DOHH2 (cell line): ENCODE measurements at regions not wholly inside any gene's neighbourhood (a gene's known extent, or its start where the extent isn't known, plus 50 kb on each side); places are given as distances from the start of the nearest gene placed in this dataset.
"Not testable (repeated sequence)": the region's sequence is repeated elsewhere in the genome, so short reads cannot be mapped to it uniquely, and the experiment has no call there.

Experiments
- H3F3A ChIP-seq: fragments of 200-600 bp; sonication (generic), shearing (Covaris generic); 2 replicates; pipeline ENCODE4 v1.6.0; 2016; ENCODE audit warnings: antibody characterized with exemption, mild to moderate bottlenecking; ENCODE audit not compliant: control insufficient read depth, insufficient read depth
- H3K27ac ChIP-seq: fragments of 200-600 bp; sonication (generic); 2 replicates; pipeline ENCODE4 v1.5.1; 2014; ENCODE audit warnings: low read depth, mild to moderate bottlenecking, low read length, moderate library complexity
- H3K27me3 ChIP-seq: fragments of 200-600 bp; sonication (generic); 2 replicates; pipeline ENCODE4 v1.6.1; 2014; ENCODE audit warnings: mild to moderate bottlenecking, low read length, mixed read lengths; ENCODE audit not compliant: control insufficient read depth
- H3K36me3 ChIP-seq: fragments of 200-600 bp; sonication (generic); 2 replicates; pipeline ENCODE4 v1.6.1; 2014; ENCODE audit warnings: mild to moderate bottlenecking, low read length, moderate library complexity, mixed read lengths; ENCODE audit not compliant: control insufficient read depth
- H3K4me1 ChIP-seq: fragments of 200-600 bp; sonication (generic); 2 replicates; pipeline ENCODE4 v1.6.1; 2014; ENCODE audit warnings: mild to moderate bottlenecking, low read length, mixed read lengths; ENCODE audit not compliant: control insufficient read depth
- H3K4me2 ChIP-seq: fragments of 200-600 bp; sonication (generic); 2 replicates; pipeline ENCODE4 v1.6.0; 2014; ENCODE audit warnings: mild to moderate bottlenecking, low read length, moderate library complexity
- H3K4me3 ChIP-seq: fragments of 200-600 bp; sonication (generic); 2 replicates; pipeline ENCODE4 v1.5.1; 2014; ENCODE audit warnings: mild to moderate bottlenecking, low read length, mixed read lengths
- H3K79me2 ChIP-seq: fragments of 200-600 bp; sonication (generic); 2 replicates; pipeline ENCODE4 v1.6.1; 2014; ENCODE audit warnings: mild to moderate bottlenecking, low read length, mixed read lengths; ENCODE audit not compliant: control insufficient read depth
- H3K9me2 ChIP-seq: fragments of 200-600 bp; sonication (generic); replicated peaks from 2 replicates; pipeline ENCODE4 v1.6.1; 2014; ENCODE audit warnings: mild to moderate bottlenecking, low read length, mixed read lengths; ENCODE audit not compliant: control insufficient read depth
- H3K9me3 ChIP-seq: fragments of 200-600 bp; sonication (generic); 2 replicates; pipeline ENCODE4 v1.6.1; 2014; ENCODE audit warnings: antibody characterized with exemption, low read length, mixed read lengths; ENCODE audit not compliant: control insufficient read depth, insufficient read depth
- H4K20me1 ChIP-seq: fragments of 200-600 bp; sonication (generic); 2 replicates; pipeline ENCODE4 v1.6.0; 2014; ENCODE audit warnings: low read depth, mild to moderate bottlenecking, antibody characterized with exemption, low read length, moderate library complexity; ENCODE audit not compliant: control insufficient read depth, insufficient read depth
- CTCF ChIP-seq: fragments of 200-600 bp; sonication (generic); IDR thresholded peaks from one replicate; pipeline ENCODE4 v1.5.1; 2014; ENCODE audit warnings: antibody characterized with exemption, mild to moderate bottlenecking, low read depth, low read length; ENCODE audit not compliant: poor library complexity, severe bottlenecking
- EZH2phosphoT487 ChIP-seq: fragments of 200-600 bp; sonication (generic); IDR thresholded peaks from 2 replicates; pipeline ENCODE4 v1.6.1; 2017; ENCODE audit warnings: borderline replicate concordance, mild to moderate bottlenecking, antibody characterized with exemption, low read length, moderate library complexity, mixed read lengths

DNA sequence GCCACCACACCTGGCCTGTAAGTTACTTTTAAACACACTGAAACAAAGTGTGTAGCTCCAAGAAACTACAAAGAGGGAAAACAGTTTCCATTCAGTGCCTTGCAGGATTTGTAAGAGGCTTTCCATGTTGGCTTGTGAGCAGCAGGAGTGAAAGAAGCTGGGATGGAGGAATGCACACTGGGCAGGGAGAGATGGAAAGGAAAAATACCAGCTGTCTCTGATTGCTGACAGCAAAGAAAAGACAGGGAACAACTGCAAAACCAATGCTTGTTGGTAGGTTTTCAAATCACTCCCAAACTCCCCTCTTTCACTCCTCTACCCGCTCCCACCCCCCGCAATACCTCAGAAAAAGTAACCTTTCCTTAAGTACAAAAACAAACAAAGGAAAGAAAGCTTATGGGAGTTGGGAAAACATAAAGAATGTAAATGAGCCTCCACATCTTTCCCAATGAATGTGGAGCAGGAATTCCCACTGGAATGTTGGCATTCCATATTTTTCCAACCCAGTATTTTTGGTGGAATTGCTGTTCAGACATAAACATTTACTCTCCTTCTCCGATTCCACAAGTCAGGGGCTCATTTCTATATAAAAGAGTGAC, 166.1 kb downstream of the THBS2 start:
- no peaks in the 10 kb centered on the region for H3K27me3 ChIP-seq
- H3K4me2 ChIP-seq = no peak overlapping the region
- no peak overlapping the region for H3K27ac ChIP-seq
- H3K4me3 ChIP-seq = no peak overlapping the region
- TF ChIP-seq EZH2phosphoT487 (no peak), CTCF (no peak)
- no peaks in the 10 kb centered on the region for H3K36me3 ChIP-seq
- peaks cover 21% of the 10 kb centered on the region; the same call in 1 of the 2 replicates for H3K9me3 ChIP-seq
- no peaks in the 10 kb centered on the region for H3K79me2 ChIP-seq
- H3K9me2 ChIP-seq = no peaks in the 10 kb centered on the region
- no peaks in the 10 kb centered on the region for H4K20me1 ChIP-seq
- H3F3A ChIP-seq = no peaks in the 10 kb centered on the region
- H3K4me1 ChIP-seq = no peaks in the 10 kb centered on the region

GRCh38 chr6:169086616-169087015, 167.0 kb downstream of the THBS2 start:
- H3K9me3 ChIP-seq = peaks cover 21% of the 10 kb centered on the region; the same call in 1 of the 2 replicates

DNA sequence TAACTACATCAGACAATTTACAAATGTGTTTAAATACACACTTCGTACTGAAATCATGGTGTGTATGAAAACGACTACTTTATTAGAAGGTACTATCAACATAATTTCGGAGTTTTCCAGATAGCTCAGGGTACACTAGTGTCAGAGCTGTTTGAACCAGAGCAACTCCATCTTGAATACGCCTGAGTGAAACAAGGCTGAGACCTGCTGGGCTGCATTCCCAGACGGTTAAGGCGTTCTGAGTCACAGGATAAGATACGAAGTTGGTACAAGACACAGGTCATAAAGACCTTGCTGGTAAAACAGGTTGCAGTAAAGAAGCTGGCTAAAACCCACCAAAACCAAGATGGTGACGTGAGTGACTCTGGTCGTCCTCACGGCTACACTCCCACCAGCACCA, 167.6 kb downstream of the THBS2 start:
- no peaks in the 10 kb centered on the region for H3K4me1 ChIP-seq
- H3F3A ChIP-seq = no peaks in the 10 kb centered on the region
- peaks cover 19% of the 10 kb centered on the region; the same call in 1 of the 2 replicates for H3K9me3 ChIP-seq
- no peak overlapping the region for H3K4me3 ChIP-seq
- TF ChIP-seq CTCF = no peak
- TF ChIP-seq EZH2phosphoT487 = no peak
- no peaks in the 10 kb centered on the region for H4K20me1 ChIP-seq
- H3K27ac ChIP-seq = no peak overlapping the region
- no peaks in the 10 kb centered on the region for H3K9me2 ChIP-seq
- no peaks in the 10 kb centered on the region for H3K36me3 ChIP-seq
- no peaks in the 10 kb centered on the region for H3K27me3 ChIP-seq
- H3K4me2 ChIP-seq = no peak overlapping the region
- H3K79me2 ChIP-seq = no peaks in the 10 kb centered on the region

More at GRCh38 chr6:169086616-169087015, 167.0 kb downstream of the THBS2 start:
- not testable (repeated sequence) for H3K79me2 ChIP-seq, H3K27ac ChIP-seq, H3K27me3 ChIP-seq, H3K4me3 ChIP-seq, H3F3A ChIP-seq, H3K9me2 ChIP-seq, H3K4me1 ChIP-seq, H3K4me2 ChIP-seq, H4K20me1 ChIP-seq, H3K36me3 ChIP-seq

GRCh38 chr6:169085466-169085865, 168.2 kb downstream of the THBS2 start:
- no peaks in the 10 kb centered on the region for H3K4me1 ChIP-seq

DNA sequence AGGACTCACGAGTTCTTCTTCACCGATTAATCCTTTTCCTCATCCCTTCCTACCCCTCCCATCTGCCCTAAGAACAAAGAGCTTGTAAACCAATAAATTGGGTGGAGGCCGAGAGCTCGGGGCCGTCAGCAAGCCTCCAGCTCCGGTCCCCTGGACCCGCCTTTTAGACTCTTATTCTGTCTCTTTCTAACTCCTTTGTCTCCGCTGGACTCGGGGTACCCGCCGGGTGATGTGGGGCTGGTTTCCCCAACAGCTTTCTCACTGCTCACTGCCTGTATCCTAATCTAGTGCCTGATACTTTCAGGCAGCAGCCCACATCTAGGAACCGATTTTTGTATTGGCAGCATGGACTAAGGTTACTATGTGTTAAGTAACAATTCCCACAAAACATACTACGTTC, 169.1 kb downstream of the THBS2 start:
- not testable (repeated sequence) for H3K9me2 ChIP-seq, H3K36me3 ChIP-seq, H3K27me3 ChIP-seq, H3K4me3 ChIP-seq, H3K79me2 ChIP-seq, H4K20me1 ChIP-seq, H3K4me1 ChIP-seq, H3K27ac ChIP-seq, H3K4me2 ChIP-seq, H3K9me3 ChIP-seq, H3F3A ChIP-seq

More at GRCh38 chr6:169085466-169085865, 168.2 kb downstream of the THBS2 start:
- Histone ChIP-seq H3K4me2 (no peak overlapping the region), H3K4me3 (no peak overlapping the region), H3F3A (no peaks in the 10 kb centered on the region), H3K36me3 (no peaks in the 10 kb centered on the region), H3K9me2 (no peaks in the 10 kb centered on the region), H3K27me3 (no peaks in the 10 kb centered on the region), H4K20me1 (no peaks in the 10 kb centered on the region), H3K79me2 (no peaks in the 10 kb centered on the region), H3K9me3 (peaks cover 14% of the 10 kb centered on the region; the same call in 1 of the 2 replicates), H3K27ac (no peak overlapping the region)
- TF ChIP-seq EZH2phosphoT487 (no peak), CTCF (no peak)
